ENCODE measurements at regions not wholly inside any gene's neighbourhood (a gene's known extent, or its start where the extent isn't known, plus 50 kb on each side); places are given as distances from the start of the nearest gene placed in this dataset.

DNA sequence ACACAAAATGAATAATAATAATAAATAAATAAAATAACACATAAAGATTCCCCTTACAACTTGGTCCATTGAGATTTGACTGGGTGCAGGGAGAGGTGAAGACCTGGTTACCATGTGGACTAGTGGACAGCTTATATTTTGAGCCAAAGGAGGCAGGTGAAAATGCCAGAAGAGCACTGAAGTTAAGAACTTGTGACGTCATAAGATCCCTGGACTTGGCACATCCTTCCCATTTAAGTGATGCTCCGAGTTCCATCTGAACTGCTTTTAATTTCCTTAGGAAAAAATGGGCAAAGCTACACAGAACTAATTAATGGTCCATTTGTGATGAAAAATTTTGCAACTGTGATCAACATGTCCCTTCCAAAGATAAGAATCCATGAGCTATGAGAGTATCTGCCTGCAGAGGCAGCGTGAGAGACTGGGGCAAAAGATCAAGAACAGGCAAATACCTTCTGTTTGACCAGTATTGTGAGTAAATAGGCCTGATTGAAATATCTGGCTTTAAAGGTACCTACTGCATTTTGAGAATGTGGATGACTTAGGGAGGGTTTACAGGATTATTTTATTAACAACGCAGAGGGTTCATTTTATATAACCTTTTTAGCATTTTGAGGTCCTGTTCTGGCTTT, 101.2 kb upstream of the POT1 start:
- no peak for DNase-seq (ENCODE audit: low spot score)

DNA sequence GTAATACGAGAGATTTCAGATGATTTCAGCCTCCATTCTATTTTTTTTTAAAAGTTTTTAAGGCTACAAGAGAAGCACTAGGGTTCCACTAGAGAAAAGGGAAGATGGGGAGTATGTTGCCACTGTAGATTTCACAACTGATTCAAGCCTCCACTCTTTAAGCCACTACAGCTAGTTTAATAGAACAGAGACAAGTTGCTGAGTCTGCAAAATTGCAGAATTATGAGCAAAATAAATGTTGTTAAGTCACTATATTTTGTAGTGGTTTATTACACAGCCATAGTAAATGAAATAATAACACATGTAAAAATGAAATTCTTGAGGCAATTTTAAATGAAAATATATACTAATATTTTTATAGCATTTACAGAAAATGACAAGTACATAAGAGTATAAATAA, 96.0 kb upstream of the POT1 start:
- DNase-seq (ENCODE audit: low spot score): no peak

DNA sequence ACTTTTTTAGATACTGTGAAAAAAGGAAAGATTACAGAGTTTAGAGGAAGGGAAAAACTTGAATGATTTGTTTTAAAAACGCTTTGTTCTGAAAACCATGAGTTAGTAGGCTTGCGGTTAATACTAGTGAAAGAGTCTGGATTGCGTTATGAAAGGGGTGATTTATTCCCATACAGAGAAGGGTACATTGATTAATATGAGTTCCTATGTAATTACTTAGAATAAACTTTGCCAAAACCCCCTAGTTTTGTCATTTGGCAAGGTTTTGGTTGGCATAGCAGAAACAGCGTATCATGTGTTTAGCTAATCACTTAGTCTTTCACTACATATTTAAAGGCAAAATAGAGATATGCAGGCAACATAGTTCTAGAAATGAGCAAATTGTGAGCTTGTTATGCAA, 91.2 kb upstream of the POT1 start:
- DNase-seq (ENCODE audit: low spot score): no peak

DNA sequence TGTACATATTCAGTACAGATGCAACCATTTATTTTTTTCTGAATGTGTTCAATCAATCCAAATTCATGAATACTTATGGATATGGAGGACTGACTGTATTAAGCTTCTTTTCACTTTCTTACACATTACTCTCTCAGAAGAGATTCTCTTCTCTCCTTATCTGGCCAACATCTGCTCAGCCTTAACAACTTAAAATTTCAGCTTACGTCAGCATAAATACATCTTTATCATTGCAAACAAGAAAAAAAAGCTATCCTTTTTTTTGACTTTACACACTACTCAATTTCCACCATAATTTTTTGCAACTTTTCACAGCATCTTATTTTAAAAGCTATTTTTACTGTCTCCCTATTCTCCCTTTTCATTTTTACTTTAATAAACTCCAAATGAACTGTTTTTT, 80.9 kb upstream of the POT1 start:
- DNase-seq (ENCODE audit: low spot score): no peak

DNA sequence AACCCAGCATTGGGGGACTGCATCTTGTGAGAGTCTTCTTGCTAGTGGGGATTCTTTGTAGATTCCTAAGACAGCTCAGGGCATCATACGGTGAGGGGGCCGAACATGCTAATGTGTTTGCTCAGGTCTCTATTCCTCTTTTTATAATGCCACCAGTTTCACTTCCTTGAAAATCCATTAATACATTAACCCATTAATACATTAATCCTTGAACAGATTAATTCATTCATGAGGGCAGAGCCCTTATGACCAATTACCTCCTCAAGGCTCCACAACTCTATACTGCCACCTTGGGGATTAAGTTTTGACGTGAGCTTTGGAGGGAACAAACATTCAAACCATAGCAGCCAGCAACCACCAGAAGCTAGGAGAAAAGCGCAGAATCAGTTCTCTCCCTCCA, 67.2 kb upstream of the POT1 start:
- no peak for DNase-seq (ENCODE audit: low spot score)

DNA sequence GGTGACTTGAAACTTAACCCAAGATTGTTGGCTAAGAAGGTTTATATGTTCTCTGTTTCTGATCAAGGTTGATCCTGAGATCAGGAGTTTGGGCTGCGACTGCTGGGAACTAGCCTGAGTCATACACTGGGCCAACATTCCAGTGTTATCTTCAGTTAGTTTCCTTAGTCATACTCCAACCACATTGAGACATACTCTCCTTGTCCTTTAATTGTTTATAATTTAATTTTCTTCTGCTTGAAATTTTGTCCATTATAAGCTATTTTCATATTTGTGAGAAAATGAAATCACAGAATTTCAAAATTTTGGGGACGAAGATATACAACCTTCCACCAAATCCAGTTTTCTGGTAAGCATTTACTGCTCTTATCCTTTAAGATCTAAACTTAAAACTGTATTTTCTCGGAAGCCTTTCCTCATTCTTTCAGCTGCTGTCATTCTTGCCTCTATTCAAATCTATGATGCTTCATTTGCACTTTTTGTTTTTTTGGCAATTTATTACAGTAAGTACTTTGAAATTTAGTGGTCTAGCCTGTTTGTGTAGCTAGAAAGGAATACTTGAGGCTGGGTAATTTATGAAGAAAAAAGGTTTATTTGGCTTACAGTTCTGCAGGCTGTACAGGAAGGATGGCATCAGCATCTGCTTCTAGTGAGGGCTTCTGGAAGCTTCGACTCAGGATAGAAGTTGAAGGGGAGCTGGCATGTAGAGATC, 63.4 kb upstream of the POT1 start:
- peak; percentile 63 for DNase-seq (ENCODE audit: low spot score)

DNA sequence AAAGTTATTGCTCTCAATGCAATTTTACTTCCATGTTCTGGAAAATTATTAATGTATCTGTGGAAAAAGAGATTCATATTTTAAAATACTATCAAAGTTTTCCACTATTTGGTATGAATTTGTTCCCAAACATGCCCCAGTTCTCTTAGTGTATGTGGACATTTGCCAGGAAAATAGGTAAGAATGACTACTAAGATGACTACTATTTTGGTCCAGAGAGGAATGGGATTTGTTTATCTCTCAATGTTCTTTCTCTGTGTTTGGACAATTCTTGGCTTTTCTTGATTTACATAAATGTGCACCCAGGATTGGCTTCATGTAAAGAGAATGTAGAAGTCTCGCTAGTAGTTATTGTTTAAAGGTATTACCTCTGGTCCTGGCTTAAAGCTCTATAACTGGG, 60.3 kb upstream of the POT1 start:
- DNase-seq (ENCODE audit: low spot score): peak; percentile 10
